A673 (cell line): ENCODE measurements at regions not wholly inside any gene's neighbourhood (a gene's known extent, or its start where the extent isn't known, plus 50 kb on each side); places are given as distances from the start of the nearest gene placed in this dataset.

ENCODE experiments used
- BruUV-seq: library from RNA; stranded (reverse); fragments of 400-500 nt; replicated peaks from 2 replicates; lab custom pipeline; 2021; lab: Mats Ljungman, UMichigan
- CTCF ChIA-PET: fragments of 300-600 bp; sonication (Branson Sonifier 250); formaldehyde crosslinking; loops from one replicate; lab custom pipeline; 2022; ENCODE audit warnings: antibody characterized with exemption; lab: Charles Lee
- POLR2A ChIA-PET: fragments of 300-600 bp; sonication (Branson Sonifier 250); formaldehyde crosslinking; loops from one replicate; lab custom pipeline; 2022; ENCODE audit warnings: antibody characterized with exemption; ENCODE audit not compliant: low non-redundant PET; lab: Charles Lee
- DNase-seq: peaks from one replicate; pipeline ENCODE4 v3.0.0-alpha.2; 2015; ENCODE audit warnings: low spot score
- H3K27ac ChIP-seq: fragments of 200-600 bp; sonication (generic); 2 replicates; pipeline ENCODE4 v1.5.1; 2016; ENCODE audit warnings: mixed run types, low read depth, mild to moderate bottlenecking, mixed read lengths, antibody characterized with exemption, low read length; ENCODE audit not compliant: poor library complexity, severe bottlenecking
- H3K27me3 ChIP-seq: fragments of 200-600 bp; sonication (generic); replicated peaks from 2 replicates; pipeline ENCODE4 v1.6.1; 2017; ENCODE audit warnings: mixed run types, low read depth, mild to moderate bottlenecking, mixed read lengths, antibody characterized with exemption, low read length; ENCODE audit not compliant: insufficient read depth, poor library complexity
- H3K36me3 ChIP-seq: fragments of 200-600 bp; sonication (generic); 2 replicates; pipeline ENCODE4 v1.6.1; 2016; ENCODE audit warnings: mixed run types, mild to moderate bottlenecking, mixed read lengths, antibody characterized with exemption, low read length; ENCODE audit not compliant: insufficient read depth, poor library complexity, severe bottlenecking
- H3K4me1 ChIP-seq: fragments of 200-600 bp; sonication (generic); 2 replicates; pipeline ENCODE4 v1.6.1; 2017; ENCODE audit warnings: mixed run types, mild to moderate bottlenecking, mixed read lengths, antibody characterized with exemption, low read length; ENCODE audit not compliant: insufficient read depth, poor library complexity, severe bottlenecking
- H3K4me3 ChIP-seq: fragments of 200-600 bp; sonication (generic); 2 replicates; pipeline ENCODE4 v1.5.1; 2016; ENCODE audit warnings: low read depth, mixed run types, mild to moderate bottlenecking, mixed read lengths, low read length; ENCODE audit not compliant: poor library complexity, severe bottlenecking
- H3K9me3 ChIP-seq: fragments of 200-600 bp; sonication (generic); 2 replicates; pipeline ENCODE4 v1.6.1; 2016; ENCODE audit warnings: mixed run types, low read depth, mild to moderate bottlenecking, mixed read lengths, antibody characterized with exemption, low read length; ENCODE audit not compliant: poor library complexity, severe bottlenecking
- CTCF ChIP-seq: fragments of 300-800, 200-600 bp; sonication (generic); conservative IDR thresholded peaks from 2 replicates; pipeline ENCODE4 v1.5.1; 2017; ENCODE audit warnings: low read depth, mild to moderate bottlenecking, antibody characterized with exemption, low read length, moderate library complexity, mixed read lengths
- EZH2 ChIP-seq: fragments of 200-600 bp; sonication (generic); IDR thresholded peaks from 2 replicates; pipeline ENCODE4 v1.6.1; 2017; ENCODE audit warnings: borderline replicate concordance, low read depth, mild to moderate bottlenecking, mixed read lengths, antibody characterized with exemption, low read length; ENCODE audit not compliant: poor library complexity, severe bottlenecking
- intact Hi-C: fragments of 100-400 bp; cut with micrococcal nuclease; formaldehyde crosslinking; loops from one replicate; pipeline ENCODE4 v1.10.0; 2022; ENCODE audit not compliant: unreplicated experiment

DNA sequence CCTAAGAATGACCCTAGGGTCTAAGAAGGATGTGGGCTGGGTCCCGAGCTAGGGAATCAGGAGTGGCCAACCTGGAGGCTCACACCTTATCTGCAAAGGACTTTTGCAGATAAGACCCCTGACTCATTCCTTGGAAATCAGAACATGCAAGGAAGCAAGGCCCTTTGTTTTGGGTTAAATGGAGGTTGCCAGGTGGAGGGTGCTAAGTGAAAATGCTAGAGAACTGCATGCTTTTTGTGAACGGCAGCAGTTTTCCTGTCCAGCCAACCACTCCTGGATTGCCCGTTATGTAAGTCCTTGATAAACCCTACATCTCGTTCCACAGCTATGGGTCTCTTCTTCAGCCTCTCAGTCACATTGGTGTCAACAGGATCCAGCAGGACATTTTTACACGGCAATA, 52.1 kb upstream of the CST7 start:
- Histone ChIP-seq H3K4me3 (no peak overlapping the region), H3K36me3 (no peaks in the 10 kb centered on the region), H3K27me3 (no peaks in the 10 kb centered on the region), H3K4me1 (no peaks in the 10 kb centered on the region), H3K27ac (no peak overlapping the region), H3K9me3 (no peaks in the 10 kb centered on the region)
- no TSS peak for BruUV-seq
- TF ChIP-seq EZH2 (no peak), CTCF (no peak)
- ChIA-PET POLR2A (no interaction called here), CTCF (no interaction called here)
- intact Hi-C loops = no loop called here
- DNase-seq = no peak

GRCh38 chr20:24897974-24898373, 51.1 kb upstream of the CST7 start:
- Histone ChIP-seq H3K36me3 (no peaks in the 10 kb centered on the region), H3K4me1 (no peaks in the 10 kb centered on the region), H3K27me3 (no peaks in the 10 kb centered on the region), H3K27ac (no peak overlapping the region), H3K4me3 (no peak overlapping the region), H3K9me3 (no peaks in the 10 kb centered on the region)
- intact Hi-C loops = no loop called here
- no TSS peak for BruUV-seq
- DNase-seq = no peak
- TF ChIP-seq EZH2 (no peak), CTCF (no peak)
- POLR2A ChIA-PET = no interaction called here
- CTCF ChIA-PET = no interaction called here

GRCh38 chr20:24899153-24899552, 49.9 kb upstream of the CST7 start:
- ChIA-PET CTCF (no interaction called here), POLR2A (no interaction called here)
- intact Hi-C loops = no loop called here
- H3K27me3 ChIP-seq = no peaks in the 10 kb centered on the region
- no peak for TF ChIP-seq EZH2
- no peak for TF ChIP-seq CTCF
- H3K27ac ChIP-seq = no peak overlapping the region
- no peak for DNase-seq
- no TSS peak for BruUV-seq
- H3K4me1 ChIP-seq = no peaks in the 10 kb centered on the region
- no peaks in the 10 kb centered on the region for H3K36me3 ChIP-seq
- no peaks in the 10 kb centered on the region for H3K9me3 ChIP-seq
- H3K4me3 ChIP-seq = no peak overlapping the region
